Activated naive CD4-positive, alpha-beta T cell treated with anti-CD3 and anti-CD28 coated beads, Interleukin-2, amount 10 ng/mL, durations not matched to agents 7 days and 5 days (primary cell): ENCODE measurements at regions not wholly inside any gene's neighbourhood (a gene's known extent, or its start where the extent isn't known, plus 50 kb on each side); places are given as distances from the start of the nearest gene placed in this dataset.
"Not testable (repeated sequence)": the region's sequence is repeated elsewhere in the genome, so short reads cannot be mapped to it uniquely, and the experiment has no call there.

Source experiments
- CTCF ChIA-PET: fragments of 350-600 bp; sonication (Branson Sonifier 250); formaldehyde crosslinking; loops from one replicate; lab custom pipeline; 2021; ENCODE audit warnings: antibody characterized with exemption; lab: Charles Lee
- DNase-seq: peaks from one replicate; pipeline ENCODE4 v3.0.0-alpha.2; 2020
- H3K27ac Mint-ChIP-seq: one replicate; pipeline ENCODE4 v1.8.0; 2021; ENCODE audit warnings: mild to moderate bottlenecking, moderate library complexity, mixed read lengths
- H3K27me3 Mint-ChIP-seq: one replicate; pipeline ENCODE4 v1.8.0; 2021; ENCODE audit warnings: mild to moderate bottlenecking, mixed read lengths
- H3K36me3 Mint-ChIP-seq: one replicate; pipeline ENCODE4 v1.8.0; 2021; ENCODE audit warnings: mixed read lengths
- H3K4me1 Mint-ChIP-seq: one replicate; pipeline ENCODE4 v1.8.0; 2021; ENCODE audit warnings: mixed read lengths
- H3K4me3 Mint-ChIP-seq: one replicate; pipeline ENCODE4 v1.8.0; 2021; ENCODE audit warnings: mild to moderate bottlenecking, moderate library complexity, mixed read lengths
- H3K9me3 Mint-ChIP-seq: one replicate; pipeline ENCODE4 v1.8.0; 2021; ENCODE audit warnings: mixed read lengths

GRCh38 chr15:22257047-22258008 lies 177.0 kb downstream of the OR4M2 start:
- no peak overlapping the region for H3K4me3 Mint-ChIP-seq
- H3K4me1 Mint-ChIP-seq, result peaks cover 37% of the 10 kb centered on the region
- CTCF ChIA-PET, result no interaction called here

GRCh38 chr15:22258009-22258397 lies 177.7 kb downstream of the OR4M2 start:
- Mint-ChIP-seq H3K9me3 (peaks cover 3% of the 10 kb centered on the region), H3K27ac (no peak overlapping the region), H3K4me3 (no peak overlapping the region), H3K4me1 (peaks cover 37% of the 10 kb centered on the region), H3K27me3 (peaks cover 43% of the 10 kb centered on the region), H3K36me3 (no peaks in the 10 kb centered on the region)
- CTCF ChIA-PET, result no interaction called here
- no peak for DNase-seq

More at GRCh38 chr15:22257047-22258008, 177.0 kb downstream of the OR4M2 start:
- peaks cover 3% of the 10 kb centered on the region for H3K9me3 Mint-ChIP-seq
- no peak for DNase-seq
- no peaks in the 10 kb centered on the region for H3K36me3 Mint-ChIP-seq
- H3K27me3 Mint-ChIP-seq, result peaks cover 43% of the 10 kb centered on the region
- H3K27ac Mint-ChIP-seq, result no peak overlapping the region

- H3K4me3 Mint-ChIP-seq, result no peak overlapping the region
- peaks cover 43% of the 10 kb centered on the region for H3K27me3 Mint-ChIP-seq
- H3K4me1 Mint-ChIP-seq, result peaks cover 37% of the 10 kb centered on the region
- H3K27ac Mint-ChIP-seq, result no peak overlapping the region
- CTCF ChIA-PET, result no interaction called here
- H3K36me3 Mint-ChIP-seq, result no peaks in the 10 kb centered on the region
- H3K9me3 Mint-ChIP-seq, result peaks cover 3% of the 10 kb centered on the region
- no peak for DNase-seq
These were observed 178.2 kb downstream of the OR4M2 start for GRCh38 chr15:22258398-22259150.

GRCh38 chr15:22259151-22259750 lies 178.9 kb downstream of the OR4M2 start:
- Mint-ChIP-seq H3K4me1 (peaks cover 30% of the 10 kb centered on the region), H3K27ac (peak overlapping the region; percentile 74), H3K27me3 (peaks cover 39% of the 10 kb centered on the region)
- H3K9me3 Mint-ChIP-seq, CTCF ChIA-PET, DNase-seq, H3K36me3 Mint-ChIP-seq, H3K4me3 Mint-ChIP-seq: not testable (repeated sequence)

- peaks cover 23% of the 10 kb centered on the region for H3K4me1 Mint-ChIP-seq
- H3K27me3 Mint-ChIP-seq, result peaks cover 32% of the 10 kb centered on the region
- peak overlapping the region; percentile 22 for H3K4me3 Mint-ChIP-seq
- H3K36me3 Mint-ChIP-seq, result no peaks in the 10 kb centered on the region
- DNase-seq, result no peak
- H3K27ac Mint-ChIP-seq, result peak overlapping the region; percentile 74
- peaks cover 3% of the 10 kb centered on the region for H3K9me3 Mint-ChIP-seq
- CTCF ChIA-PET, result interaction anchor here (1.3 kb wide), 1 partner anchor 37 kb away, joined by 4 read pairs; no protein-coding TSS in a partner anchor
These were observed 179.6 kb downstream of the OR4M2 start for GRCh38 chr15:22259881-22260421.

- Mint-ChIP-seq H3K4me1 (peaks cover 22% of the 10 kb centered on the region), H3K27me3 (peaks cover 10% of the 10 kb centered on the region), H3K4me3 (no peak overlapping the region), H3K36me3 (no peaks in the 10 kb centered on the region), H3K27ac (no peak overlapping the region), H3K9me3 (no peaks in the 10 kb centered on the region)
- no peak for DNase-seq
- CTCF ChIA-PET, result no interaction called here
These were observed 182.3 kb downstream of the OR4M2 start for GRCh38 chr15:22262613-22263020.

GRCh38 chr15:22263738-22264137 lies 183.4 kb downstream of the OR4M2 start:
- H3K36me3 Mint-ChIP-seq, result no peaks in the 10 kb centered on the region
- H3K4me3 Mint-ChIP-seq, result no peak overlapping the region
- H3K27me3 Mint-ChIP-seq, result peaks cover 7% of the 10 kb centered on the region
- H3K27ac Mint-ChIP-seq, result no peak overlapping the region
- DNase-seq, result no peak
- peaks cover 22% of the 10 kb centered on the region for H3K4me1 Mint-ChIP-seq
- H3K9me3 Mint-ChIP-seq, result no peaks in the 10 kb centered on the region
- CTCF ChIA-PET, result interaction anchor here (0.6 kb wide), 1 partner anchor 39 kb away, joined by 3 read pairs; no protein-coding TSS in a partner anchor

- CTCF ChIA-PET, result interaction anchor here (0.6 to 1.3 kb wide), 2 partner anchors 39 to 41 kb away, joined by 3 read pairs; no protein-coding TSS in a partner anchor
- H3K36me3 Mint-ChIP-seq, H3K27ac Mint-ChIP-seq, H3K4me3 Mint-ChIP-seq, H3K27me3 Mint-ChIP-seq, DNase-seq, H3K9me3 Mint-ChIP-seq: not testable (repeated sequence)
- peaks cover 21% of the 10 kb centered on the region for H3K4me1 Mint-ChIP-seq
These were observed 183.9 kb downstream of the OR4M2 start for GRCh38 chr15:22264272-22264671.

- H3K27me3 Mint-ChIP-seq, result no peaks in the 10 kb centered on the region
- no peak for DNase-seq
- peaks cover 11% of the 10 kb centered on the region for H3K4me1 Mint-ChIP-seq
- no peak overlapping the region for H3K27ac Mint-ChIP-seq
- H3K4me3 Mint-ChIP-seq, result no peak overlapping the region
- CTCF ChIA-PET, result interaction anchor here (1.3 kb wide), 1 partner anchor 42 kb away, joined by 3 read pairs; no protein-coding TSS in a partner anchor
- no peaks in the 10 kb centered on the region for H3K36me3 Mint-ChIP-seq
- no peaks in the 10 kb centered on the region for H3K9me3 Mint-ChIP-seq
These were observed 185.0 kb downstream of the OR4M2 start for GRCh38 chr15:22265056-22265945.

- H3K27ac Mint-ChIP-seq, result no peak overlapping the region
- H3K27me3 Mint-ChIP-seq, result no peaks in the 10 kb centered on the region
- no peaks in the 10 kb centered on the region for H3K36me3 Mint-ChIP-seq
- H3K4me1 Mint-ChIP-seq, result peaks cover 5% of the 10 kb centered on the region
- H3K4me3 Mint-ChIP-seq, result no peak overlapping the region
- CTCF ChIA-PET, result no interaction called here
- DNase-seq, result no peak
- H3K9me3 Mint-ChIP-seq, result no peaks in the 10 kb centered on the region
These were observed 185.6 kb downstream of the OR4M2 start for GRCh38 chr15:22265970-22266369.

GRCh38 chr15:22267761-22268160 lies 187.4 kb downstream of the OR4M2 start:
- H3K4me1 Mint-ChIP-seq, result no peaks in the 10 kb centered on the region
- H3K36me3 Mint-ChIP-seq, result no peaks in the 10 kb centered on the region
- no peaks in the 10 kb centered on the region for H3K9me3 Mint-ChIP-seq
- no peaks in the 10 kb centered on the region for H3K27me3 Mint-ChIP-seq
- H3K27ac Mint-ChIP-seq, result no peak overlapping the region
- no peak for DNase-seq
- no peak overlapping the region for H3K4me3 Mint-ChIP-seq
- CTCF ChIA-PET, result no interaction called here

- H3K9me3 Mint-ChIP-seq, H3K27me3 Mint-ChIP-seq, H3K27ac Mint-ChIP-seq, H3K4me1 Mint-ChIP-seq, CTCF ChIA-PET, H3K36me3 Mint-ChIP-seq, H3K4me3 Mint-ChIP-seq, DNase-seq: not testable (repeated sequence)
These were observed 187.9 kb downstream of the OR4M2 start for GRCh38 chr15:22268201-22268600.

- DNase-seq, H3K27ac Mint-ChIP-seq, H3K27me3 Mint-ChIP-seq, CTCF ChIA-PET, H3K9me3 Mint-ChIP-seq, H3K4me3 Mint-ChIP-seq, H3K36me3 Mint-ChIP-seq, H3K4me1 Mint-ChIP-seq: not testable (repeated sequence)
These were observed 188.3 kb downstream of the OR4M2 start for GRCh38 chr15:22268654-22269053.
